ENCODE measurements at regions not wholly inside any gene's neighbourhood (a gene's known extent, or its start where the extent isn't known, plus 50 kb on each side); places are given as distances from the start of the nearest gene placed in this dataset.

GRCh38 chrX:468979-469378 lies 82.3 kb upstream of the PPP2R3B start (continued):
- TF ChIP-seq YY1 (IDR thresholded peaks at IDR 0.05; ENCODE audit: low read depth), result no peak
- no peak for TF ChIP-seq RXRA (IDR thresholded peaks at IDR 0.05; ENCODE audit: borderline replicate concordance, low read depth)
- no peak for TF ChIP-seq EP300 (IDR thresholded peaks at IDR 0.05; ENCODE audit: borderline replicate concordance in 1 of 2, low read depth in 1 of 2, low read length in 1 of 2)
- TF ChIP-seq, protein P1, sequence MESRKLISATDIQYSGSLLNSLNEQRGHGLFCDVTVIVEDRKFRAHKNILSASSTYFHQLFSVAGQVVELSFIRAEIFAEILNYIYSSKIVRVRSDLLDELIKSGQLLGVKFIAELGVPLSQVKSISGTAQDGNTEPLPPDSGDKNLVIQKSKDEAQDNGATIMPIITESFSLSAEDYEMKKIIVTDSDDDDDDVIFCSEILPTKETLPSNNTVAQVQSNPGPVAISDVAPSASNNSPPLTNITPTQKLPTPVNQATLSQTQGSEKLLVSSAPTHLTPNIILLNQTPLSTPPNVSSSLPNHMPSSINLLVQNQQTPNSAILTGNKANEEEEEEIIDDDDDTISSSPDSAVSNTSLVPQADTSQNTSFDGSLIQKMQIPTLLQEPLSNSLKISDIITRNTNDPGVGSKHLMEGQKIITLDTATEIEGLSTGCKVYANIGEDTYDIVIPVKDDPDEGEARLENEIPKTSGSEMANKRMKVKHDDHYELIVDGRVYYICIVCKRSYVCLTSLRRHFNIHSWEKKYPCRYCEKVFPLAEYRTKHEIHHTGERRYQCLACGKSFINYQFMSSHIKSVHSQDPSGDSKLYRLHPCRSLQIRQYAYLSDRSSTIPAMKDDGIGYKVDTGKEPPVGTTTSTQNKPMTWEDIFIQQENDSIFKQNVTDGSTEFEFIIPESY (IDR thresholded peaks at IDR 0.05; ENCODE audit: borderline replicate concordance, low read depth), result no peak
- TF ChIP-seq FOSL2 (IDR thresholded peaks at IDR 0.05; ENCODE audit: borderline replicate concordance, low read depth), result no peak
- TF ChIP-seq NFIC (IDR thresholded peaks at IDR 0.05; ENCODE audit: borderline replicate concordance), result no peak

GRCh38 chrX:470686-471085 lies 84.0 kb upstream of the PPP2R3B start:
- POLR2A ChIA-PET, result no interaction called here
- Histone ChIP-seq H3K4me3 (ENCODE audit: low read depth in 2 of 2, low read length in 1 of 2) (no peak overlapping the region), H3K9me3 (no peaks in the 10 kb centered on the region)
- no peak for TF ChIP-seq RAD21 (IDR thresholded peaks at IDR 0.05; ENCODE audit: low read length)
- TF ChIP-seq, protein P2, sequence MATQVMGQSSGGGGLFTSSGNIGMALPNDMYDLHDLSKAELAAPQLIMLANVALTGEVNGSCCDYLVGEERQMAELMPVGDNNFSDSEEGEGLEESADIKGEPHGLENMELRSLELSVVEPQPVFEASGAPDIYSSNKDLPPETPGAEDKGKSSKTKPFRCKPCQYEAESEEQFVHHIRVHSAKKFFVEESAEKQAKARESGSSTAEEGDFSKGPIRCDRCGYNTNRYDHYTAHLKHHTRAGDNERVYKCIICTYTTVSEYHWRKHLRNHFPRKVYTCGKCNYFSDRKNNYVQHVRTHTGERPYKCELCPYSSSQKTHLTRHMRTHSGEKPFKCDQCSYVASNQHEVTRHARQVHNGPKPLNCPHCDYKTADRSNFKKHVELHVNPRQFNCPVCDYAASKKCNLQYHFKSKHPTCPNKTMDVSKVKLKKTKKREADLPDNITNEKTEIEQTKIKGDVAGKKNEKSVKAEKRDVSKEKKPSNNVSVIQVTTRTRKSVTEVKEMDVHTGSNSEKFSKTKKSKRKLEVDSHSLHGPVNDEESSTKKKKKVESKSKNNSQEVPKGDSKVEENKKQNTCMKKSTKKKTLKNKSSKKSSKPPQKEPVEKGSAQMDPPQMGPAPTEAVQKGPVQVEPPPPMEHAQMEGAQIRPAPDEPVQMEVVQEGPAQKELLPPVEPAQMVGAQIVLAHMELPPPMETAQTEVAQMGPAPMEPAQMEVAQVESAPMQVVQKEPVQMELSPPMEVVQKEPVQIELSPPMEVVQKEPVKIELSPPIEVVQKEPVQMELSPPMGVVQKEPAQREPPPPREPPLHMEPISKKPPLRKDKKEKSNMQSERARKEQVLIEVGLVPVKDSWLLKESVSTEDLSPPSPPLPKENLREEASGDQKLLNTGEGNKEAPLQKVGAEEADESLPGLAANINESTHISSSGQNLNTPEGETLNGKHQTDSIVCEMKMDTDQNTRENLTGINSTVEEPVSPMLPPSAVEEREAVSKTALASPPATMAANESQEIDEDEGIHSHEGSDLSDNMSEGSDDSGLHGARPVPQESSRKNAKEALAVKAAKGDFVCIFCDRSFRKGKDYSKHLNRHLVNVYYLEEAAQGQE (IDR thresholded peaks at IDR 0.05; ENCODE audit: low read depth, low read length), result no peak
- TF ChIP-seq, protein P3, sequence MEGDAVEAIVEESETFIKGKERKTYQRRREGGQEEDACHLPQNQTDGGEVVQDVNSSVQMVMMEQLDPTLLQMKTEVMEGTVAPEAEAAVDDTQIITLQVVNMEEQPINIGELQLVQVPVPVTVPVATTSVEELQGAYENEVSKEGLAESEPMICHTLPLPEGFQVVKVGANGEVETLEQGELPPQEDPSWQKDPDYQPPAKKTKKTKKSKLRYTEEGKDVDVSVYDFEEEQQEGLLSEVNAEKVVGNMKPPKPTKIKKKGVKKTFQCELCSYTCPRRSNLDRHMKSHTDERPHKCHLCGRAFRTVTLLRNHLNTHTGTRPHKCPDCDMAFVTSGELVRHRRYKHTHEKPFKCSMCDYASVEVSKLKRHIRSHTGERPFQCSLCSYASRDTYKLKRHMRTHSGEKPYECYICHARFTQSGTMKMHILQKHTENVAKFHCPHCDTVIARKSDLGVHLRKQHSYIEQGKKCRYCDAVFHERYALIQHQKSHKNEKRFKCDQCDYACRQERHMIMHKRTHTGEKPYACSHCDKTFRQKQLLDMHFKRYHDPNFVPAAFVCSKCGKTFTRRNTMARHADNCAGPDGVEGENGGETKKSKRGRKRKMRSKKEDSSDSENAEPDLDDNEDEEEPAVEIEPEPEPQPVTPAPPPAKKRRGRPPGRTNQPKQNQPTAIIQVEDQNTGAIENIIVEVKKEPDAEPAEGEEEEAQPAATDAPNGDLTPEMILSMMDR (IDR thresholded peaks at IDR 0.05), result no peak
- no peak for TF ChIP-seq IRF3 (IDR thresholded peaks at IDR 0.05; ENCODE audit: low read depth, low read length)
- TF ChIP-seq NRF1 (IDR thresholded peaks at IDR 0.05; ENCODE audit: low read depth, low read length), result no peak
- TF ChIP-seq TAF1 (IDR thresholded peaks at IDR 0.05; ENCODE audit: borderline replicate concordance, low read depth, low read length), result no peak
- TF ChIP-seq MXI1 (IDR thresholded peaks at IDR 0.05; ENCODE audit: low read depth, low read length), result no peak
- no peak for TF ChIP-seq EZH2phosphoT487 (IDR thresholded peaks at IDR 0.05; ENCODE audit: borderline replicate concordance, low read depth)
- TF ChIP-seq EP300 (IDR thresholded peaks at IDR 0.05; ENCODE audit: borderline replicate concordance in 1 of 2, low read depth in 1 of 2, low read length in 1 of 2), result no peak
- no peak for TF ChIP-seq RXRA (IDR thresholded peaks at IDR 0.05; ENCODE audit: borderline replicate concordance, low read depth)
- TF ChIP-seq USF1 (IDR thresholded peaks at IDR 0.05; ENCODE audit: borderline replicate concordance, low read depth), result no peak
- TF ChIP-seq YY1 (IDR thresholded peaks at IDR 0.05; ENCODE audit: low read depth), result no peak
- no peak for TF ChIP-seq GABPA (IDR thresholded peaks at IDR 0.05; ENCODE audit: low read depth)
- TF ChIP-seq JUND (IDR thresholded peaks at IDR 0.05), result no peak
- TF ChIP-seq, protein P4, sequence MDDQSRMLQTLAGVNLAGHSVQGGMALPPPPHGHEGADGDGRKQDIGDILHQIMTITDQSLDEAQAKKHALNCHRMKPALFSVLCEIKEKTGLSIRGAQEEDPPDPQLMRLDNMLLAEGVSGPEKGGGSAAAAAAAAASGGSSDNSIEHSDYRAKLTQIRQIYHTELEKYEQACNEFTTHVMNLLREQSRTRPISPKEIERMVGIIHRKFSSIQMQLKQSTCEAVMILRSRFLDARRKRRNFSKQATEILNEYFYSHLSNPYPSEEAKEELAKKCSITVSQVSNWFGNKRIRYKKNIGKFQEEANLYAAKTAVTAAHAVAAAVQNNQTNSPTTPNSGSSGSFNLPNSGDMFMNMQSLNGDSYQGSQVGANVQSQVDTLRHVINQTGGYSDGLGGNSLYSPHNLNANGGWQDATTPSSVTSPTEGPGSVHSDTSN (IDR thresholded peaks at IDR 0.05), result no peak
- TF ChIP-seq, protein P5, sequence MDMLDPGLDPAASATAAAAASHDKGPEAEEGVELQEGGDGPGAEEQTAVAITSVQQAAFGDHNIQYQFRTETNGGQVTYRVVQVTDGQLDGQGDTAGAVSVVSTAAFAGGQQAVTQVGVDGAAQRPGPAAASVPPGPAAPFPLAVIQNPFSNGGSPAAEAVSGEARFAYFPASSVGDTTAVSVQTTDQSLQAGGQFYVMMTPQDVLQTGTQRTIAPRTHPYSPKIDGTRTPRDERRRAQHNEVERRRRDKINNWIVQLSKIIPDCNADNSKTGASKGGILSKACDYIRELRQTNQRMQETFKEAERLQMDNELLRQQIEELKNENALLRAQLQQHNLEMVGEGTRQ (IDR thresholded peaks at IDR 0.05; ENCODE audit: borderline replicate concordance, low read depth, low read length), result no peak
- no peak for TF ChIP-seq SIN3A (IDR thresholded peaks at IDR 0.05; ENCODE audit: borderline replicate concordance, low read depth, low read length)

More at GRCh38 chrX:470686-471085, 84.0 kb upstream of the PPP2R3B start:
- Histone ChIP-seq H3K79me2 (ENCODE audit: insufficient read depth) (no peaks in the 10 kb centered on the region), H3K36me3 (replicated peaks in 1 of 2; ENCODE audit: control insufficient read depth in 1 of 2, insufficient read depth in 2 of 2, low read length in 1 of 2) (no peaks in the 10 kb centered on the region), H3K4me2 (no peak overlapping the region), H3F3A (replicated peaks; ENCODE audit: insufficient read depth) (no peaks in the 10 kb centered on the region), H3K9me2 (no peaks in the 10 kb centered on the region), H2AFZ (ENCODE audit: low read depth) (no peak overlapping the region), H3K9ac (no peak overlapping the region), H3K27ac (ENCODE audit: low read depth in 2 of 2, low read length in 1 of 2) (no peak overlapping the region), H4K20me1 (ENCODE audit: insufficient read depth) (no peaks in the 10 kb centered on the region), H3K27me3 (ENCODE audit: insufficient read depth) (peaks cover 27% of the 10 kb centered on the region), H3K4me1 (ENCODE audit: control insufficient read depth in 1 of 2, insufficient read depth in 2 of 2, low read depth in 1 of 2, low read length in 1 of 2) (no peaks in the 10 kb centered on the region)
- 25% methylated on average over 8 of the region's 12 CpGs for WGBS (ENCODE audit: low lambda C conversion rate)
- no peak for DNase-seq
- CTCF ChIA-PET, result no interaction called here
